Nephron progenitor cell (in vitro differentiated cells): ENCODE measurements at regions not wholly inside any gene's neighbourhood (a gene's known extent, or its start where the extent isn't known, plus 50 kb on each side); places are given as distances from the start of the nearest gene placed in this dataset.
"Not testable (repeated sequence)": the region's sequence is repeated elsewhere in the genome, so short reads cannot be mapped to it uniquely, and the experiment has no call there.

ENCODE experiments used
- DNase-seq: peaks from one replicate; pipeline ENCODE4 v3.0.0; 2021
- H3K27ac Mint-ChIP-seq: 2 replicates; pipeline ENCODE4 v1.8.0; 2021; ENCODE audit warnings: mild to moderate bottlenecking, moderate library complexity, mixed read lengths
- H3K27me3 Mint-ChIP-seq: 2 replicates; pipeline ENCODE4 v1.8.0; 2021; ENCODE audit warnings: mild to moderate bottlenecking, low read depth, mixed read lengths; ENCODE audit not compliant: poor library complexity
- H3K36me3 Mint-ChIP-seq: 2 replicates; pipeline ENCODE4 v1.8.0; 2021; ENCODE audit warnings: low read depth, mixed read lengths
- H3K4me1 Mint-ChIP-seq: 2 replicates; pipeline ENCODE4 v1.8.0; 2021; ENCODE audit warnings: mixed read lengths
- H3K4me3 Mint-ChIP-seq: 2 replicates; pipeline ENCODE4 v1.8.0; 2021; ENCODE audit warnings: mild to moderate bottlenecking, moderate library complexity, mixed read lengths
- H3K9me3 Mint-ChIP-seq: 2 replicates; pipeline ENCODE4 v1.8.0; 2021; ENCODE audit warnings: mild to moderate bottlenecking, moderate library complexity, mixed read lengths
- CTCF ChIP-seq: fragments of 200-600 bp; sonication (generic); IDR thresholded peaks from 2 replicates; pipeline ENCODE4 v1.5.0; 2021; ENCODE audit warnings: antibody characterized with exemption

- Mint-ChIP-seq H3K4me3 (no peak overlapping the region), H3K27me3 (peaks cover 3% of the 10 kb centered on the region)
- DNase-seq, result no peak
These were observed 59.3 kb upstream of the SPTLC3 start for GRCh38 chr20:12949429-12949980.

GRCh38 chr20:12954254-12954653 is 54.5 kb upstream of the SPTLC3 start:
- H3K4me3 Mint-ChIP-seq, H3K4me1 Mint-ChIP-seq, DNase-seq, H3K9me3 Mint-ChIP-seq, H3K27ac Mint-ChIP-seq, H3K27me3 Mint-ChIP-seq, H3K36me3 Mint-ChIP-seq: not testable (repeated sequence)

More at GRCh38 chr20:12949429-12949980, 59.3 kb upstream of the SPTLC3 start:
- Mint-ChIP-seq H3K27ac (no peak overlapping the region), H3K36me3 (no peaks in the 10 kb centered on the region), H3K4me1 (no peaks in the 10 kb centered on the region), H3K9me3 (no peaks in the 10 kb centered on the region)
- TF ChIP-seq CTCF, result no peak

GRCh38 chr20:12955611-12956010 is 53.2 kb upstream of the SPTLC3 start:
- H3K36me3 Mint-ChIP-seq, result no peaks in the 10 kb centered on the region

DNA sequence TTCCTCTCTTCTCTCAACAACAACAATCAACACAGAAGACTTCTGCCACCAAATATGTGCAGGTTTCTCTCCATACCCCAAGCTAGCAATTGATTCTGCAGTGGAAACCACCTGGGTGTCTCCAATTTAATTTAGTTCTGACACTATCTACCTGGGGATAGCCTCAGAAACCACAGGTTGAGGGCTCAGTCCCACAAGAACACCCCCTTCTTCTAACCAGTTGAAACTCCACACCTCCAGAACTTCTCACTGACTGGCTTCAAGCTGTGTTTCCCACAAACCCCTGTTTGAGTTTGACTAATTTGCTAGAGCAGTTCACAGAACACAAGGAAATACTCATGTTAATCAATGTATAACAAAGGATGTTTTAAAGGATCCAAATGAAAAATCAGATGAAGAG is 52.5 kb upstream of the SPTLC3 start:
- H3K4me3 Mint-ChIP-seq, result no peak overlapping the region
- no peak overlapping the region for H3K27ac Mint-ChIP-seq
- H3K36me3 Mint-ChIP-seq, result no peaks in the 10 kb centered on the region

More at GRCh38 chr20:12955611-12956010, 53.2 kb upstream of the SPTLC3 start:
- DNase-seq, result no peak
- Mint-ChIP-seq H3K9me3 (no peaks in the 10 kb centered on the region), H3K4me1 (no peaks in the 10 kb centered on the region), H3K27me3 (peaks cover 1% of the 10 kb centered on the region), H3K4me3 (no peak overlapping the region), H3K27ac (no peak overlapping the region)
- TF ChIP-seq CTCF, result no peak

GRCh38 chr20:12957968-12958367 is 50.8 kb upstream of the SPTLC3 start:
- Mint-ChIP-seq H3K36me3 (no peaks in the 10 kb centered on the region), H3K9me3 (no peaks in the 10 kb centered on the region), H3K4me3 (no peak overlapping the region), H3K27ac (no peak overlapping the region), H3K4me1 (peaks cover 4% of the 10 kb centered on the region), H3K27me3 (no peaks in the 10 kb centered on the region)
- no peak for DNase-seq
- TF ChIP-seq CTCF, result no peak

More for the DNA sequence above, 52.5 kb upstream of the SPTLC3 start:
- H3K9me3 Mint-ChIP-seq, result no peaks in the 10 kb centered on the region
- no peaks in the 10 kb centered on the region for H3K4me1 Mint-ChIP-seq
- TF ChIP-seq CTCF, result no peak
- no peak for DNase-seq
- no peaks in the 10 kb centered on the region for H3K27me3 Mint-ChIP-seq
